Right ventricle myocardium inferior (tissue), 1 donor: ENCODE measurements at regions not wholly inside any gene's neighbourhood (a gene's known extent, or its start where the extent isn't known, plus 50 kb on each side); places are given as distances from the start of the nearest gene placed in this dataset.
A peak's percentile ranks its signal among the peaks of the same experiment; 100 is the strongest.

Experiments used
- ATAC-seq: fragments of 200-7000 bp; cut with Tn5 transposase; one replicate; pipeline ENCODE4 v1.9.1; 2020; ENCODE audit warnings: mild to moderate bottlenecking, moderate library complexity
- DNase-seq: peaks from one replicate; pipeline ENCODE4 v3.0.0; 2021; ENCODE audit errors: missing footprints
- intact Hi-C: fragments of 100-400 bp; cut with DNase I; formaldehyde crosslinking; loops from one replicate; pipeline ENCODE4 v1.11.0; 2022
- donor health status: DM: no; HTN: yes; CAD: no; lungs with severe emphysema.

GRCh38 chr2:60335533-60336237, 217.8 kb downstream of the BCL11A start:
- DNase-seq (no peak), ATAC-seq (no peak)
- intact Hi-C loops, result loop anchor here (5.0 kb wide), 1 partner anchor 102 kb away; no protein-coding TSS in a partner anchor

- intact Hi-C loops, result loop anchor here (1.0 to 5.0 kb wide), 2 partner anchors 103 to 216 kb away; no protein-coding TSS in a partner anchor
- ATAC-seq (no peak), DNase-seq (no peak)
These were observed 218.8 kb downstream of the BCL11A start for GRCh38 chr2:60334610-60335009.

GRCh38 chr2:60333264-60333663, 220.2 kb downstream of the BCL11A start:
- intact Hi-C loops, result no loop called here
- no peak for ATAC-seq
- DNase-seq, result no peak

- no peak for ATAC-seq
- intact Hi-C loops, result no loop called here
- no peak for DNase-seq
These were observed 222.2 kb downstream of the BCL11A start for GRCh38 chr2:60331115-60331809.

GRCh38 chr2:60329225-60329624, 224.2 kb downstream of the BCL11A start:
- DNase-seq (no peak), ATAC-seq (no peak)
- intact Hi-C loops, result no loop called here

GRCh38 chr2:60324536-60324935, 228.9 kb downstream of the BCL11A start:
- intact Hi-C loops, result no loop called here
- ATAC-seq, result no peak
- DNase-seq, result no peak

- intact Hi-C loops, result no loop called here
- ATAC-seq (no peak), DNase-seq (no peak)
These were observed 231.6 kb downstream of the BCL11A start for GRCh38 chr2:60321816-60322215.

GRCh38 chr2:60320724-60321123, 232.7 kb downstream of the BCL11A start:
- DNase-seq (no peak), ATAC-seq (no peak)
- intact Hi-C loops, result no loop called here

GRCh38 chr2:60319031-60319547, 234.4 kb downstream of the BCL11A start:
- ATAC-seq, result no peak
- intact Hi-C loops, result loop anchor here (5.0 kb wide), 2 partner anchors 233 to 1017 kb away; partner anchors contain the start of gene BCL11A

GRCh38 chr2:60318544-60318943, 234.9 kb downstream of the BCL11A start:
- peak; percentile 55 for ATAC-seq
- DNase-seq, result no peak
- intact Hi-C loops, result loop anchor here (5.0 kb wide), 2 partner anchors 234 to 1016 kb away; partner anchors contain the start of gene BCL11A

More at GRCh38 chr2:60319031-60319547, 234.4 kb downstream of the BCL11A start:
- DNase-seq, result no peak

- DNase-seq (no peak), ATAC-seq (no peak)
- intact Hi-C loops, result loop anchor here (5.0 kb wide), 2 partner anchors 234 to 1016 kb away; partner anchors contain the start of gene BCL11A
These were observed 235.6 kb downstream of the BCL11A start for GRCh38 chr2:60317844-60318243.

GRCh38 chr2:60317034-60317386, 236.4 kb downstream of the BCL11A start:
- ATAC-seq (peak; percentile 54), DNase-seq (no peak)
- intact Hi-C loops, result loop anchor here (5.0 kb wide), 2 partner anchors 235 to 1015 kb away; partner anchors contain the start of gene BCL11A

GRCh38 chr2:60316381-60317033, 236.9 kb downstream of the BCL11A start:
- intact Hi-C loops, result loop anchor here (5.0 kb wide), 2 partner anchors 236 to 1014 kb away; partner anchors contain the start of gene BCL11A
- no peak for ATAC-seq
- no peak for DNase-seq

GRCh38 chr2:60313470-60314172, 239.8 kb downstream of the BCL11A start:
- intact Hi-C loops, result no loop called here
- DNase-seq (no peak), ATAC-seq (no peak)

- no peak for DNase-seq
- no peak for ATAC-seq
- intact Hi-C loops, result no loop called here
These were observed 240.8 kb downstream of the BCL11A start for GRCh38 chr2:60312618-60313017.

GRCh38 chr2:60311524-60311923, 241.9 kb downstream of the BCL11A start:
- ATAC-seq, result no peak
- intact Hi-C loops, result no loop called here
- DNase-seq, result no peak

- DNase-seq (no peak), ATAC-seq (no peak)
- intact Hi-C loops, result no loop called here
These were observed 243.4 kb downstream of the BCL11A start for GRCh38 chr2:60309941-60310660.

GRCh38 chr2:60309336-60309735, 244.1 kb downstream of the BCL11A start:
- intact Hi-C loops, result no loop called here
- ATAC-seq (no peak), DNase-seq (no peak)
